ENCODE measurements at regions not wholly inside any gene's neighbourhood (a gene's known extent, or its start where the extent isn't known, plus 50 kb on each side); places are given as distances from the start of the nearest gene placed in this dataset.

- TF ChIP-seq SNAI2 (CRISPR knock-in tag; IDR thresholded peaks at IDR 0.05) (no peak), ZNF70 (CRISPR knock-in tag; IDR thresholded peaks at IDR 0.05) (no peak), TOX (CRISPR knock-in tag; IDR thresholded peaks at IDR 0.05; ENCODE audit: borderline replicate concordance) (no peak), ARNTL (CRISPR knock-in tag; IDR thresholded peaks at IDR 0.05; ENCODE audit: borderline replicate concordance, low read depth) (no peak), ESRRG (CRISPR knock-in tag; IDR thresholded peaks at IDR 0.05) (no peak), ZC3H10 (CRISPR knock-in tag; IDR thresholded peaks at IDR 0.05) (no peak), OSR1 (CRISPR knock-in tag; IDR thresholded peaks at IDR 0.05) (no peak), CREB5 (CRISPR knock-in tag; IDR thresholded peaks at IDR 0.05; ENCODE audit: low read depth) (no peak), ZNF8 (CRISPR knock-in tag; IDR thresholded peaks at IDR 0.05) (no peak), GLIS3 (CRISPR knock-in tag; IDR thresholded peaks at IDR 0.05) (no peak), BACH2 (CRISPR knock-in tag; IDR thresholded peaks at IDR 0.05; ENCODE audit: borderline replicate concordance) (no peak), PPARA (CRISPR knock-in tag; IDR thresholded peaks at IDR 0.05; ENCODE audit: borderline replicate concordance) (no peak), TSHZ2 (CRISPR knock-in tag; IDR thresholded peaks at IDR 0.05) (no peak), TCF4 (CRISPR knock-in tag; IDR thresholded peaks at IDR 0.05; ENCODE audit: borderline replicate concordance) (no peak), CSDC2 (CRISPR knock-in tag; IDR thresholded peaks at IDR 0.05) (no peak), ZFP3 (CRISPR knock-in tag; IDR thresholded peaks at IDR 0.05) (no peak), ISL1 (CRISPR knock-in tag; IDR thresholded peaks at IDR 0.05) (no peak), POU6F1 (CRISPR knock-in tag; IDR thresholded peaks at IDR 0.05; ENCODE audit: borderline replicate concordance, low read depth) (no peak)
- ATAC-seq, result no peak
Measured at GRCh38 chr18:46353460-46353859, 249.3 kb downstream of the HAUS1 start.

GRCh38 chr18:46356278-46357033 is 252.3 kb downstream of the HAUS1 start:
- no peak; the same call in 2 of the 3 replicates for ATAC-seq
- TF ChIP-seq TOX (CRISPR knock-in tag; IDR thresholded peaks at IDR 0.05; ENCODE audit: borderline replicate concordance), result no peak
- TF ChIP-seq TCF4 (CRISPR knock-in tag; IDR thresholded peaks at IDR 0.05; ENCODE audit: borderline replicate concordance), result peak; percentile 41; the same call in 1 of the 2 replicates

- TF ChIP-seq BACH2 (CRISPR knock-in tag; IDR thresholded peaks at IDR 0.05; ENCODE audit: borderline replicate concordance) (no peak), ZFP30 (CRISPR knock-in tag; IDR thresholded peaks at IDR 0.05) (no peak), ARNTL (CRISPR knock-in tag; IDR thresholded peaks at IDR 0.05; ENCODE audit: borderline replicate concordance, low read depth) (no peak), CSDC2 (CRISPR knock-in tag; IDR thresholded peaks at IDR 0.05) (no peak), PPARA (CRISPR knock-in tag; IDR thresholded peaks at IDR 0.05; ENCODE audit: borderline replicate concordance) (no peak), ESRRG (CRISPR knock-in tag; IDR thresholded peaks at IDR 0.05) (no peak), TCF4 (CRISPR knock-in tag; IDR thresholded peaks at IDR 0.05; ENCODE audit: borderline replicate concordance) (no peak), SNAI2 (CRISPR knock-in tag; IDR thresholded peaks at IDR 0.05) (no peak), ZFP3 (CRISPR knock-in tag; IDR thresholded peaks at IDR 0.05) (no peak), RARB (CRISPR knock-in tag; IDR thresholded peaks at IDR 0.05) (no peak), ZNF565 (CRISPR knock-in tag; conservative IDR thresholded peaks at IDR 0.05; ENCODE audit: low read depth) (no peak), GLIS3 (CRISPR knock-in tag; IDR thresholded peaks at IDR 0.05) (no peak), OSR1 (CRISPR knock-in tag; IDR thresholded peaks at IDR 0.05) (no peak), TOX (CRISPR knock-in tag; IDR thresholded peaks at IDR 0.05; ENCODE audit: borderline replicate concordance) (no peak), POU6F1 (CRISPR knock-in tag; IDR thresholded peaks at IDR 0.05; ENCODE audit: borderline replicate concordance, low read depth) (no peak), ZNF70 (CRISPR knock-in tag; IDR thresholded peaks at IDR 0.05) (no peak), CSRNP3 (CRISPR knock-in tag; IDR thresholded peaks at IDR 0.05) (no peak), PATZ1 (CRISPR knock-in tag; IDR thresholded peaks at IDR 0.05; ENCODE audit: borderline replicate concordance) (no peak)
- ATAC-seq, result no peak
Measured at GRCh38 chr18:46360102-46360699, 256.0 kb downstream of the HAUS1 start.

Measured in SK-N-SH treated with all-trans-retinoic acid at 6 μM for 48 hours (cell line).